Coronary artery (tissue), 2 donors: ENCODE measurements at regions not wholly inside any gene's neighbourhood (a gene's known extent, or its start where the extent isn't known, plus 50 kb on each side); places are given as distances from the start of the nearest gene placed in this dataset.
"Not testable (repeated sequence)": the region's sequence is repeated elsewhere in the genome, so short reads cannot be mapped to it uniquely, and the experiment has no call there.

Source experiments
- DNase-seq: peaks from one replicate; pipeline ENCODE4 v3.0.0-alpha.2; 2017; ENCODE audit warnings: low spot score
- H3K27ac ChIP-seq, 2 donors: fragments of 200-600 bp; sonication (generic); one replicate each; pipeline ENCODE4 v1.5.1; 2016 to 2019
- H3K4me3 ChIP-seq: fragments of 200-600 bp; sonication (generic); 2 replicates; pipeline ENCODE4 v1.5.1; 2016; ENCODE audit warnings: mild to moderate bottlenecking, moderate library complexity
- CTCF ChIP-seq: fragments of 200-600 bp; sonication (generic); IDR thresholded peaks from one replicate; pipeline ENCODE4 v1.5.1; 2019; ENCODE audit warnings: antibody characterized with exemption

- no peak for TF ChIP-seq CTCF
- Histone ChIP-seq H3K27ac (no peak overlapping the region), H3K4me3 (no peak overlapping the region)
- no peak for DNase-seq
These were observed 364.8 kb downstream of the SFMBT2 start for GRCh38 chr10:7045891-7046599.

GRCh38 chr10:7043055-7043653 is 367.7 kb downstream of the SFMBT2 start:
- Histone ChIP-seq H3K4me3 (no peak overlapping the region), H3K27ac (no peak overlapping the region)
- TF ChIP-seq CTCF = no peak
- DNase-seq = no peak

GRCh38 chr10:7042419-7043054 is 368.3 kb downstream of the SFMBT2 start:
- Histone ChIP-seq H3K4me3 (no peak overlapping the region), H3K27ac (no peak overlapping the region)
- no peak for TF ChIP-seq CTCF
- DNase-seq = no peak

- no peak for DNase-seq
- Histone ChIP-seq H3K27ac (no peak overlapping the region), H3K4me3 (no peak overlapping the region)
- no peak for TF ChIP-seq CTCF
These were observed 368.8 kb downstream of the SFMBT2 start for GRCh38 chr10:7042000-7042399.

- no peak overlapping the region for H3K27ac ChIP-seq
- no peak for DNase-seq
- TF ChIP-seq CTCF = no peak
- H3K4me3 ChIP-seq = no peak overlapping the region
These were observed 370.2 kb downstream of the SFMBT2 start for GRCh38 chr10:7040681-7041080.

- Histone ChIP-seq H3K27ac (no peak overlapping the region), H3K4me3 (no peak overlapping the region)
- no peak for DNase-seq
- TF ChIP-seq CTCF = no peak
These were observed 371.0 kb downstream of the SFMBT2 start for GRCh38 chr10:7039859-7040258.

GRCh38 chr10:7038416-7038815 is 372.4 kb downstream of the SFMBT2 start:
- no peak overlapping the region for H3K27ac ChIP-seq
- no peak overlapping the region for H3K4me3 ChIP-seq
- no peak for DNase-seq
- no peak for TF ChIP-seq CTCF

- not testable (repeated sequence) for H3K27ac ChIP-seq, DNase-seq, H3K4me3 ChIP-seq
These were observed 373.4 kb downstream of the SFMBT2 start for GRCh38 chr10:7037434-7037833.
